Heart right ventricle (tissue), 16 donors: ENCODE measurements at regions not wholly inside any gene's neighbourhood (a gene's known extent, or its start where the extent isn't known, plus 50 kb on each side); places are given as distances from the start of the nearest gene placed in this dataset.

Experiments used
- ATAC-seq, 8 donors: fragments of 200-7000 bp; cut with Tn5 transposase; one replicate each; pipeline ENCODE4 v1.9.1; 2020; ENCODE audit warnings: mild to moderate bottlenecking in 8 of 8, moderate library complexity in 8 of 8, moderate number of reproducible peaks in 1 of 8
- DNase-seq, 2 donors: peaks; one replicate each; pipeline ENCODE4 v3.0.0-alpha.2; 2020
- H3K27ac ChIP-seq, 10 donors: fragments of 200-600 bp; sonication (generic) in 2 of 10; one replicate each; pipeline versions ENCODE4 v1.5.0 to v1.8.0; 2020 to 2022; ENCODE audit warnings: mild to moderate bottlenecking in 3 of 10
- H3K27me3 ChIP-seq, 7 donors: fragments of 200-600 bp; one replicate each; pipeline ENCODE4 v1.8.0; 2021 to 2022; ENCODE audit warnings: mild to moderate bottlenecking in 2 of 7
- H3K36me3 ChIP-seq, 9 donors: fragments of 200-600 bp; sonication (generic) in 1 of 9; one replicate each; pipeline versions ENCODE4 v1.5.0 to v1.8.0; 2020 to 2022; ENCODE audit warnings: mild to moderate bottlenecking in 2 of 9
- H3K4me1 ChIP-seq, 9 donors: fragments of 200-600 bp; sonication (generic) in 1 of 9; one replicate each; pipeline versions ENCODE4 v1.5.0 to v1.8.0; 2020 to 2022; ENCODE audit warnings: mild to moderate bottlenecking in 4 of 9
- H3K4me3 ChIP-seq, 10 donors: fragments of 200-600 bp; sonication (generic) in 2 of 10; one replicate each; pipeline versions ENCODE4 v1.5.0 to v1.8.0; 2020 to 2022; ENCODE audit warnings: mild to moderate bottlenecking in 7 of 10, moderate library complexity in 2 of 10
- H3K9me3 ChIP-seq, 11 donors: fragments of 200-600 bp in 10 of 11; sonication (generic) in 2 of 11; one replicate each; pipeline versions ENCODE4 v1.5.0 to v1.8.0; 2013 to 2022; ENCODE audit warnings: mild to moderate bottlenecking in 2 of 11, control low read depth in 1 of 11, moderate library complexity in 1 of 11
- WGBS, 2 donors: extraction: QIAGEN DNeasy Blood & Tissue Kit; methylation state at CpG; one replicate each; pipeline ENCODE4 v1.1.7; 2013; ENCODE audit warnings: inconsistent platforms in 1 of 2; 5-methylcytosine and 5-hydroxymethylcytosine counted together
- intact Hi-C, 10 donors: fragments of 100-400 bp; cut with DNase I; formaldehyde crosslinking; loops; one replicate each; pipeline versions ENCODE4 v1.11.1 to v1.14.2; 2022
- TF ChIP-seq, protein P1 (sequence below), 9 donors: fragments of 200-600 bp; sonication (generic) in 2 of 9; IDR thresholded peaks; one replicate each; pipeline versions ENCODE4 v1.5.0 to v1.8.0; 2021 to 2022; ENCODE audit warnings: antibody characterized with exemption in 9 of 9, mild to moderate bottlenecking in 5 of 9, moderate library complexity in 1 of 9
- donor health status: Arrhythmogenic right ventricular cardiomyopathy.
- donor health status: ischemic (EF 13 %, LVEDD 7.1; RV severe dilation, severe dysfunction).
- donor health status: healthy with polysubstance abuse.
- donor health status: DM: no; HTN: yes; CAD: no.
- donor health status: DM: no; HTN: no; CAD: no.
- donor health status: ischemic (EF 25% LVEDD 6.9; RV normal size, moderate dysfunction).
- donor health status: ischemic (EF 25% LVEDD 5.7; RV mildly dilated, moderate dysfunction).
- donor health status: healthy.
- donor health status: DM: yes; HTN: yes; CAD: no.
- donor health status: Ischemic cardiomyopathy.
- donor health status: ischemic (EF 35%, LVEDD 5.7; RV mildly dilated, moderate dysfunction).
- donor health status: nonischemic (EF 11% LVEDD 7.7; RV severe dilation, severe dysfunction).
- donor health status: DM: yes; HTN: yes; CAD: no.
- donor health status: PGD.
- donor health status: ischemic (EF 29% LVEDD 5.4; RV normal size, mild dysfunction).
- donor health status: nonischemic (EF 23%, LVEDD 6.1; RV moderate dilation, normal function).

DNA sequence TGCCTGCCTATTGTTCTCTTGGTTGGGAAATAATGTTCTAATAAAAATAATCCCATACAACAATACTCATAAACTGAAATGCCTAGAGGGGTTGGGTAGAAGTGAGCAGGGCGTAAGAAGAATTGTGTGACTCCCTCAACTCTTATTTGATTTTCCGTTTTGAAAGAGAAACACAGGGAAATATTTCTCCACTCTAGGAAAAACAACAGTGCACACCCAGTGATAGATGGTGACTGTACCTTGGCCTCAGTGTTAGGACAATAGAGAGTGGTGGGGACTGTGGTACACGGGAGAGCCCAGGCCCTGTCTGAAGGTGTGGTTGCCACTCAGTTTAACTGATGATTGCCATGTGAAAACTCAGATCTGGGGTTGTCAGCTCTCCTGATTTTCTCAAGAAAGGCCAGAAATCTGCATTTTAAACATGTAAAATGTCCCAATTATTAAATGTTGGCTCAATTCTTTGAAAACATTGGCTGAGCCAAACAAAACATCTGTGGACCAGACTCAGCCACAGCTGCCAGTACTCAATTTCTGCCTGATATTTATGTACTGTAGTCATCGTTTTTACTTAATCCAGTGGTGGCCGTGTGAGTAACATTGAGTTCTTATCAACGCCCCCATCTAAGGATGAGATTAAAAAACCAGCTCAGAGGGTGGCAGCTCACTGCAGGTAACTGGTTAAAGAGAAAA lies 103.8 kb upstream of the ZNF618 start:
- H3K9me3 ChIP-seq: peaks cover 0 to 5% (median 0%) of the 10 kb centered on the region in 11 donors
- ATAC-seq: peak; percentile 49 to 81 (median 72)
- TF ChIP-seq, protein P1, sequence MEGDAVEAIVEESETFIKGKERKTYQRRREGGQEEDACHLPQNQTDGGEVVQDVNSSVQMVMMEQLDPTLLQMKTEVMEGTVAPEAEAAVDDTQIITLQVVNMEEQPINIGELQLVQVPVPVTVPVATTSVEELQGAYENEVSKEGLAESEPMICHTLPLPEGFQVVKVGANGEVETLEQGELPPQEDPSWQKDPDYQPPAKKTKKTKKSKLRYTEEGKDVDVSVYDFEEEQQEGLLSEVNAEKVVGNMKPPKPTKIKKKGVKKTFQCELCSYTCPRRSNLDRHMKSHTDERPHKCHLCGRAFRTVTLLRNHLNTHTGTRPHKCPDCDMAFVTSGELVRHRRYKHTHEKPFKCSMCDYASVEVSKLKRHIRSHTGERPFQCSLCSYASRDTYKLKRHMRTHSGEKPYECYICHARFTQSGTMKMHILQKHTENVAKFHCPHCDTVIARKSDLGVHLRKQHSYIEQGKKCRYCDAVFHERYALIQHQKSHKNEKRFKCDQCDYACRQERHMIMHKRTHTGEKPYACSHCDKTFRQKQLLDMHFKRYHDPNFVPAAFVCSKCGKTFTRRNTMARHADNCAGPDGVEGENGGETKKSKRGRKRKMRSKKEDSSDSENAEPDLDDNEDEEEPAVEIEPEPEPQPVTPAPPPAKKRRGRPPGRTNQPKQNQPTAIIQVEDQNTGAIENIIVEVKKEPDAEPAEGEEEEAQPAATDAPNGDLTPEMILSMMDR (IDR thresholded peaks at IDR 0.05): no peak
- WGBS, 2 donors: 56 to 68% methylated on average over 6 of the region's 6 CpGs
- no peak for DNase-seq
- no peaks in the 10 kb centered on the region for H3K36me3 ChIP-seq
- H3K4me3 ChIP-seq: no peak overlapping the region
- intact Hi-C loops: no loop called here
- H3K4me1 ChIP-seq: peaks cover 0 to 24% (median 12%) of the 10 kb centered on the region in 9 donors
- peak overlapping the region in 1 of 10 donors; percentile 23 for H3K27ac ChIP-seq
- H3K27me3 ChIP-seq: peaks cover 0 to 7% (median 0%) of the 10 kb centered on the region in 7 donors

DNA sequence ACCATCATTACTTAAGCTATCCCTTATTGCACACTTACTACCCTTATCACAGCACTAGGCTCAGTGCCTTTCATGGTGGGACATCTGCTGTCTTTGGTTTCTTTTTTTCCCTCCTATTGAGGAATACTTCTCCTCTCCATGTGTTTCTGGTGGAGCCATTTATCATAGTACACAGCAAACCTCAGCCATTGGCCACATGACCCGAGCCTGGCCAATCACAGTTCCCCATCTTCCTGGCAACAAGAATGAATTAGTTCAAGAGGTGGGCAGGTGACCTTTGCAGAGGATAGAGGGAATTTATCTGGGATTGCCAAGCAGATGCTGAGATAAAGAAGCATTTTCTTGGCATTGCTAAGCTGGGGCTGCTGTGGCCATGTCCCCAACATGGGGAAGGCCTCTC lies 101.1 kb upstream of the ZNF618 start:
- peaks cover 0 to 9% (median 0%) of the 10 kb centered on the region in 11 donors for H3K9me3 ChIP-seq
- ATAC-seq (no peak), DNase-seq (no peak)
- TF ChIP-seq, protein P1 (IDR thresholded peaks at IDR 0.05): no peak
- H3K4me1 ChIP-seq: peaks cover 0 to 24% (median 12%) of the 10 kb centered on the region in 9 donors
- no peak overlapping the region for H3K4me3 ChIP-seq
- H3K27me3 ChIP-seq: peaks cover 0 to 7% (median 0%) of the 10 kb centered on the region in 7 donors
- no peak overlapping the region for H3K27ac ChIP-seq
- intact Hi-C loops: no loop called here
- 75 to 89% methylated on average over 1 of the region's 1 CpG for WGBS, 2 donors
- H3K36me3 ChIP-seq: no peaks in the 10 kb centered on the region

DNA sequence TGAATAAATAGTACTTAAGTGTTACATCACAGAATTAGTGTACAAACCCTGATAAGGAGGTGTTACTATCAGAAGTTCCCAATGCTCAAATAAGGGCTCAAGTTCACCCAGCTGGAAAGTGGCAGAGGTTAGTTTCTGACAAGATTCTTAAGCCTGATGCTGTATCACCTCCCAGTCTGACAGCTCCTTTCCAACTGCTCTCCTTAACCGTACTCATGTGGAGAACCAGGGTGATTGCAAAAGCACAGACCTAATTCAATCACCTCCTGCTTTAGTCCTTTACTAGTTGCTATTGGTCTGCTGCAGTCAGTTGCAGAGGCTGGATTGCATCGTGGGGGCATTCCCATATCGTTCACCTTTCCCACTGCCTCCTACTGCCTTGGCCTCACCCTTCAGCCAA lies 100.4 kb upstream of the ZNF618 start:
- 58 to 61% methylated on average over 3 of the region's 3 CpGs for WGBS, 2 donors

DNA sequence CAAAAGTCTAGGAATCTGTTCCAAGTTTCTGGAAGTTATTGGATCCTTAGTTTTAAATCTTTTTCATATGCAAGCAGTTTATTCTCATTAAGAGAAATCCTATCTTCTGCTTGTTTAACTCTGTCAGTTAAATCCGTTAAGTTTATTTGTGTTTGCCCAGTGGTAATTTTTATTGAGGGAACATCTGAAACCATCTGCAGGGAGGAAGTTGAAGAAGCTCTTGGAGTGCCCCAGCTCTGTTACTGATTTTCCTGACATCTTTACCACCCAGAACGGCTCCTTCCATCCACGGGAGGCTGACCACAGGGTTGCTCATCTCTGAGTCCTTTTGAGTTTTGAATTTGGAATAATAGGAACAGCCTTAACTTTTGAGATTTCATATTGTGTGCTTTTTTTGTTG lies 99.9 kb upstream of the ZNF618 start:
- ATAC-seq: no peak
- 68 to 71% methylated on average over 3 of the region's 3 CpGs for WGBS, 2 donors
- TF ChIP-seq, protein P1 (IDR thresholded peaks at IDR 0.05): no peak

More for the DNA sequence above, 100.4 kb upstream of the ZNF618 start:
- ATAC-seq (no peak), DNase-seq (no peak)
- Histone ChIP-seq H3K36me3 (no peaks in the 10 kb centered on the region), H3K9me3 (peaks cover 0 to 9% (median 0%) of the 10 kb centered on the region in 11 donors), H3K27me3 (peaks cover 0 to 7% (median 0%) of the 10 kb centered on the region in 7 donors), H3K4me3 (no peak overlapping the region), H3K4me1 (peaks cover 0 to 21% (median 8%) of the 10 kb centered on the region in 9 donors), H3K27ac (no peak overlapping the region)
- TF ChIP-seq, protein P1 (IDR thresholded peaks at IDR 0.05): no peak
- intact Hi-C loops: no loop called here

More for the DNA sequence above, 99.9 kb upstream of the ZNF618 start:
- intact Hi-C loops: no loop called here
- peaks cover 0 to 7% (median 0%) of the 10 kb centered on the region in 7 donors for H3K27me3 ChIP-seq
- H3K9me3 ChIP-seq: peaks cover 0 to 9% (median 0%) of the 10 kb centered on the region in 11 donors
- peaks cover 0 to 17% (median 5%) of the 10 kb centered on the region in 9 donors for H3K4me1 ChIP-seq
- no peak overlapping the region for H3K27ac ChIP-seq
- DNase-seq: no peak
- no peaks in the 10 kb centered on the region for H3K36me3 ChIP-seq
- H3K4me3 ChIP-seq: no peak overlapping the region
